EH (cell line): ENCODE measurements at regions not wholly inside any gene's neighbourhood (a gene's known extent, or its start where the extent isn't known, plus 50 kb on each side); places are given as distances from the start of the nearest gene placed in this dataset.

ENCODE experiments used
- DNase-seq: peaks from one replicate; pipeline ENCODE4 v3.0.0-alpha.2; 2015; ENCODE audit warnings: low read depth

DNA sequence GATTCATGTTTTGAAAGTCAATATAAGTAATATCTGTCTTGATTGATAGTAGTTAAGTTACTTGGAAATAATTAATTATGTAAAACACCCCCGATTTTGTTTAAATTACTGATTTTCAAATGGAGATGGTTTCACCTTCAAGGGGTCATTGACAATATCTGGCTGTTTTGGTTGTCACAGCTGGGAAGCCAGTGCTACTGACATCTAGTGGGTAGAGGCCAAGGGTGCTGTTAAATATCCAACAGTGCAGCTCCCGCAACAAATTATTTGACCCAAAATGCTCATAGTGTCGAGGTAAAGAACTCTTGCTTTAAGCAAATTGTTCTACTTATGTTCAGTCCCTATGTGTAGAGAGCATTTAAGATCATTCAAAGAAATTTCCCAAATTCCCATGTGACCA, 50.6 kb upstream of the PCDH20 start:
- no peak for DNase-seq
